HCT116 (cell line): ENCODE measurements at regions not wholly inside any gene's neighbourhood (a gene's known extent, or its start where the extent isn't known, plus 50 kb on each side); places are given as distances from the start of the nearest gene placed in this dataset.

Experiments
- ATAC-seq: fragments of 200-7000 bp; cut with Tn5 transposase; 2 replicates; pipeline ENCODE4 v1.9.1; 2020; ENCODE audit warnings: mild to moderate bottlenecking, moderate library complexity
- BruUV-seq: library from RNA; stranded (reverse); fragments of 400-500 nt; replicated peaks from 2 replicates; lab custom pipeline; 2021; lab: Mats Ljungman, UMichigan
- CTCF ChIA-PET: fragments of 300-600 bp; sonication (Branson Sonifier 250); formaldehyde crosslinking; loops from one replicate; lab custom pipeline; 2021; ENCODE audit warnings: antibody characterized with exemption; lab: Charles Lee
- POLR2A ChIA-PET: fragments of 300-600, 350-600 bp; sonication (Branson Sonifier 250); formaldehyde crosslinking; loops from one replicate; lab custom pipeline; 2021; ENCODE audit warnings: antibody characterized with exemption; lab: Charles Lee
- RAD21 ChIA-PET, 2 experiments: fragments of 300-600 bp; sonication (Branson Sonifier 250); formaldehyde crosslinking; loops; one replicate each; lab custom pipeline; 2023; ENCODE audit warnings: low total read pairs in 2 of 2; ENCODE audit not compliant: uncharacterized antibody in 2 of 2, unreplicated experiment in 2 of 2, low non-redundant PET in 1 of 2; lab: Charles Lee
- DNase-seq: peaks from one replicate; pipeline ENCODE4 v3.0.0-alpha.2; 2010; ENCODE audit warnings: low read depth, low spot score
- H2AFZ ChIP-seq: fragments of 200-600 bp; shearing (Covaris generic), sonication (generic); 2 replicates; pipeline ENCODE4 v1.6.1; 2017; ENCODE audit warnings: low read depth, mixed run types, mixed read lengths, antibody characterized with exemption, low read length; ENCODE audit not compliant: poor library complexity, severe bottlenecking
- H3K27ac ChIP-seq: 2 replicates; pipeline ENCODE4 v1.5.1; 2012; ENCODE audit warnings: low read depth, low read length
- H3K27me3 ChIP-seq: fragments of 200-600 bp; sonication (generic); 2 replicates; pipeline ENCODE4 v1.6.1; 2016; ENCODE audit warnings: mixed run types, low read length, mixed read lengths; ENCODE audit not compliant: insufficient read depth
- H3K36me3 ChIP-seq, 2 experiments: fragments of 200-500 bp in 1 of 2; fragments of 200-600 bp in 1 of 2; sonication (Bioruptor generic) in 1 of 2; sonication (generic) in 1 of 2; 2 replicates each; pipeline versions ENCODE4 v1.5.1 to v1.6.1; 2014 to 2016; ENCODE audit warnings: low read length in 2 of 2, inconsistent platforms in 1 of 2, mixed read lengths in 1 of 2, mixed run types in 1 of 2; ENCODE audit not compliant: insufficient read depth in 2 of 2, control insufficient read depth in 1 of 2
- H3K4me1 ChIP-seq, 2 experiments: fragments of 200-600 bp in 1 of 2; sonication (generic) in 1 of 2; 2 replicates each; pipeline versions ENCODE4 v1.5.1 to v1.6.1; 2012 to 2017; ENCODE audit warnings: low read length in 2 of 2, inconsistent platforms in 1 of 2, mild to moderate bottlenecking in 1 of 2, mixed read lengths in 1 of 2, mixed run types in 1 of 2, moderate library complexity in 1 of 2; ENCODE audit not compliant: insufficient read depth in 2 of 2, control insufficient read depth in 1 of 2
- H3K4me2 ChIP-seq: fragments of 200-600 bp; sonication (generic); 2 replicates; pipeline ENCODE4 v1.6.1; 2017; ENCODE audit warnings: mixed run types, low read length, mixed read lengths
- H3K4me3 ChIP-seq, 2 experiments: fragments of 200-600 bp in 1 of 2; sonication (generic) in 1 of 2; replicated peaks in 1 of 2; 2 replicates each; pipeline ENCODE4 v1.5.1; 2011 to 2016; ENCODE audit warnings: low read length in 2 of 2, control low read depth in 1 of 2, low read depth in 1 of 2, mild to moderate bottlenecking in 1 of 2, mixed read lengths in 1 of 2, mixed run types in 1 of 2
- H3K79me2 ChIP-seq: fragments of 200-600 bp; sonication (generic); 2 replicates; pipeline ENCODE4 v1.6.1; 2017; ENCODE audit warnings: mild to moderate bottlenecking, mixed run types, low read length, moderate library complexity, mixed read lengths; ENCODE audit not compliant: insufficient read depth
- H3K9ac ChIP-seq: fragments of 200-600 bp; sonication (generic); 2 replicates; pipeline ENCODE4 v1.6.1; 2016; ENCODE audit warnings: low read length, mixed read lengths
- H3K9me2 ChIP-seq: fragments of 200-600 bp; sonication (generic), shearing (Covaris generic); 2 replicates; pipeline ENCODE4 v1.6.1; 2017; ENCODE audit warnings: mixed run types, mild to moderate bottlenecking, moderate library complexity; ENCODE audit not compliant: insufficient read depth
- H3K9me3 ChIP-seq, 2 experiments: fragments of 200-500 bp in 1 of 2; fragments of 200-600 bp in 1 of 2; sonication (Bioruptor generic) in 1 of 2; sonication (generic) in 1 of 2; 2 replicates each; pipeline ENCODE4 v1.6.1; 2014 to 2017; ENCODE audit warnings: low read length in 2 of 2, mixed read lengths in 2 of 2, inconsistent platforms in 1 of 2, low read depth in 1 of 2, mild to moderate bottlenecking in 1 of 2, mixed run types in 1 of 2, moderate library complexity in 1 of 2; ENCODE audit not compliant: control insufficient read depth in 1 of 2, insufficient read depth in 1 of 2
- H4K20me1 ChIP-seq: fragments of 200-600 bp; sonication (generic), shearing (Covaris generic); 2 replicates; pipeline ENCODE4 v1.6.1; 2017; ENCODE audit warnings: mixed run types, mild to moderate bottlenecking, moderate library complexity; ENCODE audit not compliant: insufficient read depth
- ATF3 ChIP-seq: IDR thresholded peaks from 2 replicates; pipeline ENCODE4 v1.6.1; 2012
- CBX3 ChIP-seq: IDR thresholded peaks from 2 replicates; pipeline ENCODE4 v1.6.1; 2012; ENCODE audit warnings: low read depth
- CEBPB ChIP-seq: IDR thresholded peaks from 2 replicates; pipeline ENCODE4 v1.6.1; 2012; ENCODE audit warnings: low read depth
- EGR1 ChIP-seq: IDR thresholded peaks from 2 replicates; pipeline ENCODE4 v1.6.1; 2012; ENCODE audit warnings: low read depth
- ELF1 ChIP-seq: IDR thresholded peaks from 2 replicates; pipeline ENCODE4 v1.6.1; 2012; ENCODE audit warnings: low read depth, borderline replicate concordance
- EZH2 ChIP-seq: fragments of 200-600 bp; sonication (generic); IDR thresholded peaks from 2 replicates; pipeline ENCODE4 v1.6.1; 2017; ENCODE audit warnings: antibody characterized with exemption, mixed run types
- EZH2phosphoT487 ChIP-seq: fragments of 200-600 bp; IDR thresholded peaks from 2 replicates; pipeline ENCODE4 v1.6.1; 2018; ENCODE audit warnings: antibody characterized with exemption, borderline replicate concordance
- FOSL1 ChIP-seq: IDR thresholded peaks from 2 replicates; pipeline ENCODE4 v1.6.1; 2012; ENCODE audit warnings: low read depth
- JUND ChIP-seq: IDR thresholded peaks from 2 replicates; pipeline ENCODE4 v1.6.1; 2012
- POLR2AphosphoS5 ChIP-seq: IDR thresholded peaks from 2 replicates; pipeline ENCODE4 v1.6.1; 2011; ENCODE audit warnings: mild to moderate bottlenecking, low read depth, low read length, moderate library complexity
- REST ChIP-seq: IDR thresholded peaks from 2 replicates; pipeline ENCODE4 v1.6.1; 2012; ENCODE audit warnings: low read depth
- SRF ChIP-seq: IDR thresholded peaks from 2 replicates; pipeline ENCODE4 v1.6.1; 2012; ENCODE audit warnings: low read depth
- YY1 ChIP-seq: IDR thresholded peaks from 2 replicates; pipeline ENCODE4 v1.6.1; 2011; ENCODE audit warnings: low read length, low read depth, moderate library complexity, mild to moderate bottlenecking; ENCODE audit not compliant: insufficient replicate concordance; ENCODE audit errors: extremely low read depth
- ZBTB33 ChIP-seq: IDR thresholded peaks from 2 replicates; pipeline ENCODE4 v1.6.1; 2011; ENCODE audit warnings: mild to moderate bottlenecking, low read length, moderate library complexity; ENCODE audit not compliant: insufficient replicate concordance; ENCODE audit errors: extremely low read depth
- ZFX ChIP-seq: fragments of 450-650 bp; IDR thresholded peaks from 2 replicates; pipeline ENCODE4 v1.6.1; 2017
- ZNF274 ChIP-seq: fragments of 200-500 bp; sonication (Bioruptor generic); IDR thresholded peaks from 2 replicates; pipeline ENCODE4 v1.6.1; 2014; ENCODE audit warnings: mild to moderate bottlenecking, low read depth, low read length, inconsistent platforms
- intact Hi-C: fragments of 100-400 bp; cut with micrococcal nuclease; formaldehyde crosslinking; loops from 2 replicates; pipeline ENCODE4 v1.10.0; 2022

GRCh38 chr4:184953421-184953945, 64.8 kb upstream of the HELT start:
- POLR2A ChIA-PET, result no interaction called here
- Histone ChIP-seq H3K4me2 (no peak overlapping the region), H4K20me1 (no peaks in the 10 kb centered on the region), H3K9ac (no peak overlapping the region), H3K4me3 (no peak overlapping the region)
- RAD21 ChIA-PET, result no interaction called here
- TF ChIP-seq ELF1 (no peak), CBX3 (no peak), ZNF274 (no peak), SRF (no peak), ATF3 (no peak), JUND (no peak), FOSL1 (no peak), EGR1 (no peak), POLR2AphosphoS5 (no peak), CEBPB (no peak), EZH2phosphoT487 (no peak)
- TF ChIP-seq, all 23 proteins: peak for 0
- Histone ChIP-seq H3K4me1 (no peaks in the 10 kb centered on the region), H3K36me3 (no peaks in the 10 kb centered on the region), H3K9me2 (no peaks in the 10 kb centered on the region), H3K79me2 (no peaks in the 10 kb centered on the region), H2AFZ (no peak overlapping the region), H3K27me3 (no peaks in the 10 kb centered on the region), H3K9me3 (no peaks in the 10 kb centered on the region), H3K27ac (no peak overlapping the region)
- ATAC-seq (no peak), DNase-seq (no peak)
- no TSS peak for BruUV-seq
- intact Hi-C loops, result no loop called here
- CTCF ChIA-PET, result no interaction called here

- intact Hi-C loops, result no loop called here
- Histone ChIP-seq H3K9me2 (no peaks in the 10 kb centered on the region), H3K36me3 (no peaks in the 10 kb centered on the region), H4K20me1 (no peaks in the 10 kb centered on the region), H3K4me1 (no peaks in the 10 kb centered on the region), H3K9ac (no peak overlapping the region), H3K4me2 (no peak overlapping the region), H2AFZ (no peak overlapping the region), H3K4me3 (no peak overlapping the region), H3K27ac (no peak overlapping the region), H3K79me2 (no peaks in the 10 kb centered on the region), H3K9me3 (no peaks in the 10 kb centered on the region), H3K27me3 (no peaks in the 10 kb centered on the region)
- ChIA-PET CTCF (no interaction called here), RAD21 (no interaction called here), POLR2A (no interaction called here)
- BruUV-seq, result no TSS peak
- ATAC-seq (no peak), DNase-seq (no peak)
- TF ChIP-seq YY1 (no peak), FOSL1 (no peak), EZH2 (no peak), CBX3 (no peak), ELF1 (no peak), SRF (no peak), ZNF274 (no peak), ZBTB33 (no peak), EGR1 (no peak), REST (no peak), CEBPB (no peak), POLR2AphosphoS5 (no peak), ZFX (no peak)
Observed at GRCh38 chr4:184953971-184954370, 64.3 kb upstream of the HELT start.
